Vagina (tissue), 2 donors: ENCODE measurements at regions not wholly inside any gene's neighbourhood (a gene's known extent, or its start where the extent isn't known, plus 50 kb on each side); places are given as distances from the start of the nearest gene placed in this dataset.

Source experiments
- DNase-seq, 2 donors: peaks; one replicate each; pipeline ENCODE4 v3.0.0-alpha.2; 2017; ENCODE audit errors: extremely low spot score in 2 of 2
- H3K27ac ChIP-seq: fragments of 200-600 bp; sonication (generic); one replicate; pipeline ENCODE4 v1.5.1; 2019
- H3K27me3 ChIP-seq: fragments of 200-600 bp; sonication (generic); one replicate; pipeline ENCODE4 v1.5.1; 2019
- H3K36me3 ChIP-seq, 2 donors: fragments of 200-600 bp; sonication (generic); one replicate each; pipeline ENCODE4 v1.5.1; 2017 to 2019
- H3K4me1 ChIP-seq: fragments of 200-600 bp; sonication (generic); one replicate; pipeline ENCODE4 v1.5.1; 2019
- H3K4me3 ChIP-seq, 2 donors: fragments of 200-600 bp; sonication (generic); 1 replicate in 1 of 2; 2 replicates in 1 of 2; pipeline ENCODE4 v1.5.1; 2016 to 2019
- H3K9me3 ChIP-seq: fragments of 200-600 bp; sonication (generic); one replicate; pipeline ENCODE4 v1.5.1; 2019
- CTCF ChIP-seq, 3 experiments: fragments of 450-650 bp in 2 of 3; fragments of 200-600 bp in 1 of 3; sonication (generic) in 1 of 3; IDR thresholded peaks; one replicate each; pipeline ENCODE4 v1.5.1; 2017 to 2019; ENCODE audit warnings: antibody characterized with exemption in 3 of 3, mild to moderate bottlenecking in 2 of 3, moderate library complexity in 2 of 3
- POLR2A ChIP-seq, 2 donors: fragments of 450-650 bp; IDR thresholded peaks; one replicate each; pipeline ENCODE4 v1.6.1; 2017; ENCODE audit warnings: antibody characterized with exemption in 2 of 2, mild to moderate bottlenecking in 2 of 2, moderate library complexity in 2 of 2
- POLR2AphosphoS5 ChIP-seq, 2 donors: sonication (generic); formaldehyde crosslinking; IDR thresholded peaks; one replicate each; pipeline ENCODE4 v1.9.0; 2017; ENCODE audit warnings: antibody characterized with exemption in 2 of 2, mild to moderate bottlenecking in 2 of 2, low read depth in 1 of 2; ENCODE audit not compliant: insufficient read depth in 1 of 2
- intact Hi-C: fragments of 100-400 bp; cut with DNase I; formaldehyde crosslinking; loops from one replicate; pipeline ENCODE4 v1.15.1; 2023

GRCh38 chr9:34907044-34907443 is 51.0 kb upstream of the PHF24 start:
- no peak for DNase-seq
- no peaks in the 10 kb centered on the region for H3K4me1 ChIP-seq
- H3K36me3 ChIP-seq, result no peaks in the 10 kb centered on the region
- intact Hi-C loops, result no loop called here
- no peak for TF ChIP-seq POLR2A (IDR thresholded peaks at IDR 0.05)
- no peak for TF ChIP-seq POLR2AphosphoS5 (IDR thresholded peaks at IDR 0.05; ENCODE audit: insufficient read depth in 1 of 2, low read depth in 1 of 2)
- no peak for TF ChIP-seq CTCF (IDR thresholded peaks at IDR 0.05)
- H3K4me3 ChIP-seq, result no peak overlapping the region
- H3K27ac ChIP-seq, result no peak overlapping the region
- H3K27me3 ChIP-seq, result no peaks in the 10 kb centered on the region
- H3K9me3 ChIP-seq, result no peaks in the 10 kb centered on the region

GRCh38 chr9:34899535-34900158 is 58.4 kb upstream of the PHF24 start:
- intact Hi-C loops, result loop anchor here (5.0 kb wide), 1 partner anchor 193 kb away; no protein-coding TSS in a partner anchor
- no peak overlapping the region for H3K4me3 ChIP-seq
- no peak for DNase-seq
- no peaks in the 10 kb centered on the region for H3K9me3 ChIP-seq
- TF ChIP-seq CTCF (IDR thresholded peaks at IDR 0.05), result peak; percentile 60 to 84 (median 83)
- TF ChIP-seq POLR2AphosphoS5 (IDR thresholded peaks at IDR 0.05; ENCODE audit: insufficient read depth in 1 of 2, low read depth in 1 of 2), result no peak
- no peaks in the 10 kb centered on the region for H3K27me3 ChIP-seq
- no peak overlapping the region for H3K27ac ChIP-seq
- no peaks in the 10 kb centered on the region for H3K36me3 ChIP-seq
- H3K4me1 ChIP-seq, result no peaks in the 10 kb centered on the region

- Histone ChIP-seq H3K9me3 (no peaks in the 10 kb centered on the region), H3K4me3 (no peak overlapping the region), H3K36me3 (no peaks in the 10 kb centered on the region), H3K27ac (no peak overlapping the region), H3K4me1 (no peaks in the 10 kb centered on the region), H3K27me3 (no peaks in the 10 kb centered on the region)
- intact Hi-C loops, result loop anchor here (5.0 kb wide), 1 partner anchor 193 kb away; no protein-coding TSS in a partner anchor
- no peak for TF ChIP-seq POLR2AphosphoS5 (IDR thresholded peaks at IDR 0.05; ENCODE audit: insufficient read depth in 1 of 2, low read depth in 1 of 2)
- no peak for TF ChIP-seq POLR2A (IDR thresholded peaks at IDR 0.05)
- TF ChIP-seq CTCF (IDR thresholded peaks at IDR 0.05), result no peak
- DNase-seq, result no peak
Observed at GRCh38 chr9:34898846-34899245, 59.2 kb upstream of the PHF24 start.

GRCh38 chr9:34896112-34896511 is 62.0 kb upstream of the PHF24 start:
- DNase-seq, result no peak
- H3K27me3 ChIP-seq, result no peaks in the 10 kb centered on the region
- H3K36me3 ChIP-seq, result no peaks in the 10 kb centered on the region
- intact Hi-C loops, result loop anchor here (5.0 kb wide), 1 partner anchor 196 kb away; no protein-coding TSS in a partner anchor
- no peak overlapping the region for H3K4me3 ChIP-seq
- H3K4me1 ChIP-seq, result no peaks in the 10 kb centered on the region
- no peak overlapping the region for H3K27ac ChIP-seq
- H3K9me3 ChIP-seq, result no peaks in the 10 kb centered on the region
- TF ChIP-seq POLR2AphosphoS5 (IDR thresholded peaks at IDR 0.05; ENCODE audit: insufficient read depth in 1 of 2, low read depth in 1 of 2), result no peak
- TF ChIP-seq CTCF (IDR thresholded peaks at IDR 0.05), result no peak
- no peak for TF ChIP-seq POLR2A (IDR thresholded peaks at IDR 0.05)

GRCh38 chr9:34892886-34893285 is 65.2 kb upstream of the PHF24 start:
- Histone ChIP-seq H3K4me1 (no peaks in the 10 kb centered on the region), H3K36me3 (no peaks in the 10 kb centered on the region), H3K9me3 (no peaks in the 10 kb centered on the region), H3K27ac (no peak overlapping the region), H3K4me3 (no peak overlapping the region), H3K27me3 (no peaks in the 10 kb centered on the region)
- intact Hi-C loops, result no loop called here
- no peak for DNase-seq
- TF ChIP-seq POLR2A (IDR thresholded peaks at IDR 0.05), result no peak
